ENCODE measurements at regions not wholly inside any gene's neighbourhood (a gene's known extent, or its start where the extent isn't known, plus 50 kb on each side); places are given as distances from the start of the nearest gene placed in this dataset.

DNA sequence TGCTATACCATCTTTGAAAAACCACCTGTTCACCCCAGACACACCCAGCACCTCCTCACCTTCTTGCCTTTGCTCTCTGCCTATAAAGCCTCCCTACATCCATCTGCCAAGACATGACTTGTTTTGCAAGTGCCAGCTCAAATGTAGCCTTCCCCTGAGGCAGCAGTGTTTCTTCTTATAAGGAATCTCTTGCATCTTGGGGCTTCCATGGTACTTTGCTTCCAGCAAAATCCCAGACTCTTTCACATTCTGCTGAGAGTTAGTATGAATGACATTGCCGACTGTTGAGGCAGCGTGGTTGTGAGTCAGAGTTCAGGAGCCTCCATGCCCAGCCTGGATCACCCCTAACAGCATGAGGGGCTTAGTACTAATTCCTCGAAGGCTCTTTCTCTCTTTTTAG lies 217.4 kb upstream of the RUNX1 start:
- DNase-seq (ENCODE audit: low read depth in 2 of 2) = no peak

DNA sequence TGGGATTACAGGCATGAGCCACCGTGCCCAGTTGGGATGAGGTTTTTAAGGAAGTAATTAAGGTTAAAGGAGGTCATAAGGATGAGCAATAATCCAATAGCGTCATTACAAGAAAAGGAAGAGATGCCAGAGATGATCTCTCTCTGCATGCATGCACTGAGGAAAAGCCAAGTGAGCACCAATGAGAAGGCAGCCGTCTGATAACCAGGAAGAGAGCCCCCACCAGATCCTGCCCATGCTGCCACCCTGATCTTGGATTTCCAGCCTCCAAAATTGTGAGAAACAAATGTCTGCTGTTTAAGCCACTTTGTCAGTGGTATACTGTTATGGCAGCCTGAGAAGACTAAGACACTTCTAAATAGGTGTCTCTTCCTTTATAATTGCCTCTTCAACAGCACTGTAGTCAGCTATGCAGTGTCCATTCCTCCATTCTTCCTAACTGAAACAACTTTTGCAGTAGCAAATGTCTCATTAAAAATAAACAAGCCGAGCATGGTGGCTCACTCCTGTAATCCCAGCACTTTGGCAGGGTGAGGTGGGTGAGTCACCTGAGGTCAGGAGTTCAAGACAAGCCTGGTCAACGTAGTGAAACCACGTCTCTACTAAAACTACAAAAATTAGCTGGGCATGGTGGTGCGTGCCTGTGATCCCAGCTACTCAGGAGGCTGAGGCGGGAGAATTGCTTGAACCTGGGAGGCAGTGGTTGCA lies 216.2 kb upstream of the RUNX1 start:
- no peak for DNase-seq (ENCODE audit: low read depth in 2 of 2)

DNA sequence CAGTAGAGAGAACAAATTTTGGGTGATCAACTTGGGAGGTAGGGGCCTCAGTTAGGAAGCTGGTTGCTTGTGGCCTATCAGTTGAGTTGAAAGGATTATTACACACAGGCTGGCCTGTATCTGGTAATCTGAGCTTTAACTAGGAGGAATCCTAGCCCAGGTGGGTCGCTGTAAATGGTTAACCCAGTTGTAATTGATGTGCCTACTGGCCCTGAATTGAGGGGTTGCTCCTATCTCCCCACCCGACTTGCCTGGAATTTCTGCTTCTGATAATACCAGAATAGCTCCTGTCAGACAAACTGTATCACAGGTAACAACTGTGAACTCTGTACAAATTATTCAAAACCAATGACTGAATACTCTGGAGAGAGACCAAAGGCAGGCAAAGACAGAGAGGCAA lies 210.4 kb upstream of the RUNX1 start:
- no peak for DNase-seq (ENCODE audit: low read depth in 2 of 2)

DNA sequence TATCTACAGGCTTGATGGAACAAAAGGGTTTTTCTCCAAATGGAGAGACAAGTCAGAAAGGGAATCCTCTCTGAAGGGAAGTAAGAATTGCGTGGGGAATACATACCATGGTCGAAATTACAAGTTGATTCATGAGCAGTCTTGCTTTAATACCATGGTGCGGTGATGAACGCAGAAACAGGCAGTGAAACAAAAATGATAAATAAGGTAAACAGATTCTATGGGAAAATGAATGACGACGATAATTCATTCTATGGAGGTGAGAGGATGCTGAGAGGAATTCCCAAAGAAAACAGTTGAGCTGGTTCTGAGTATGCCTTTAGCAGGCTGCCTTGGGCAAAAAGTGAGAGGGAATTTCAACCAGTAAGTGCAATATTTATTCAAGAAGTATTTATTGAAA lies 209.4 kb upstream of the RUNX1 start:
- DNase-seq (ENCODE audit: low read depth in 2 of 2) = no peak

DNA sequence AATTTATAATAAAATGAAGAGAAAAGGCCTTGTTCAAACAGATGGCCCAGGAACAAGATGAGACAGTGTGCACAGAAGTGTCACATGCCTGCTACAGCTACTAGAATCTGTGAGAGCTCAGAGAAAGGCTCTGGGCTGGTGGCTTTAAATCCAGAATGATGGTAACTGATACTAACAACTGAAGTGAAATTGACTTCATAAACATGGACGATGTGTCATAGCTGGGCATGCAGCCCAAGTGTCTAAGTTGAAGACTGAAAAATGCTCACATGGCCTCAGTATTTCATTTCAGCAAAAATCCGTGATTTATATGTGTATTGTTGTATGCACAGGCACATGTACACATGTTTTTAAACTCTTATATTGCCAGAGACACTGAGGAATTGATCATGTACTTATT lies 208.3 kb upstream of the RUNX1 start:
- DNase-seq (ENCODE audit: low read depth in 2 of 2) = no peak

DNA sequence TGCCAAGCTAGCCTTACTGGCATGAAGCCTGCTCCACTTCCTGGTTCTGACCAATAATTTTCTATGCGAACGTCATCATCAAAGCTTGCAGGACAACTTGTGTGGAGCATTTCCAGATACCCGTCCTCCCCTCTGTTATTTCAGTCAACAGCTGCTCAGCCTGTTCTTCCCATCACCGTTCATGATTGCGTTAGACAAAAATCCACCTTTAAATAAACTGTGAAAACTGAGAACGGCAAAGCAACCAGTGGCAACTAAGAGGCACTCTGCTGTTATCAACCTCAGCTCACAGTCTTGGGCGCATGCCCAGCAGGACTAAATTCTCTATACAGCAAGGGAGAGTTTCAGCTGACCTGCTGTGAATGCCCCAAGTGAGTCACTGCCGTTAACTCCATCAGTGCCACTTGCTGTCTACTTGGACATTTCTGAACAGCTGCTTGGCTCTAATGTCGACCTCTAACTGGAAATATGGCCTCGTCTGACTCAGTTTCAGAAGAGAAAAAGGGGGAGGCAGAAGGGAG lies 207.4 kb upstream of the RUNX1 start:
- DNase-seq (ENCODE audit: low read depth in 2 of 2) = no peak

DNA sequence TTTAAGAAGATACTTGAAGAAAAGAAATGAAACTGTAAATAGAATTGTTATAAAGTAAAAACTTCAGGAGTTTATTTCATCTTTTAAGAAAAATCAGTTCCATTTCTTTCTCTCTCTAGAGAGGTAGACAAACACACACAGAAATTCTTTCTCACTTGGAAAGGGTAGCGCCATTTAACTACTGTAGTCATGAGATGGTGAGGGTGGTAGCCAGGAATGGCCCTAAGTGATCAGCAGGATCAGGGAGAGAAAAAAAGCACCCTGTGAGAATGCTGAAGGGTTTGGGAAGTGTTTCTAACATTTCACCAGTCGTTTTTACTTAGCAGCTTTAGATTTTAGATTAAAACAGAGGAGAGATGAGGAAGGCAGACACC lies 205.7 kb upstream of the RUNX1 start:
- DNase-seq (ENCODE audit: low read depth in 2 of 2) = no peak

DNA sequence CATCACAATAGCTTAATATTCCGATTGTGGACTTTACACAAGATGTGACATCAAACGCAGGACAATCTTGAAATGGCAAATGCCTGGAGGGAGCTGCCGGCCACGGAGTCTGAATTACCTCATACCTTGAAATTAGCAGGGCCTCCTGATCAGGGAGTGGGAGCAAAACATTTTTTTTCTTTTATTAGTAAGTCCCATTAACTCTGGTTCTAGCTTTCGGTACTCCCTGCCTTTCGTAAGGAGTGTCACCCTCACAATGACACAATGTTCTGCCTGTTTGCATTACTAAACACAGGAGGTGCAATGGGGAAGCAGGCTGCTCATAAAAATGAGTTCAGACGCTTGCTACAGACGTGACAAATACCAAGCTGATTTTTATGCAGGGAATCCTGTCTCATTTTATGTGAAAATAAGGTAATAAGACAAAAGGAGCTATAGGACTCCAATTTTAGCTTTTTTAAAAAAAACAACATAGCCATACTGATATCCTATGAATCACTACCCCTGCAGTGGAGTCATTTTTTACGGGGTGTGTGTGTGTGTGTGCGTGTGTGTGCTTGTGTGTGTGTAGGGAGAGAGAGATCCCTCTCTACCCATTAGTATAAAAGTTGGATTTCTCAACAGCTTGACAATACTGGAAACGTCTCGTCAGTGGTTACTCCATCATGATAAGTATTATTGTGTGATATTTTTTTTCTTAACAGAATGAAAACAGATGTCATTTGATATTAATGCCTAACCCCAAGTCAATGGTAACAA lies 205.1 kb upstream of the RUNX1 start:
- DNase-seq (ENCODE audit: low read depth in 2 of 2) = no peak

DNA sequence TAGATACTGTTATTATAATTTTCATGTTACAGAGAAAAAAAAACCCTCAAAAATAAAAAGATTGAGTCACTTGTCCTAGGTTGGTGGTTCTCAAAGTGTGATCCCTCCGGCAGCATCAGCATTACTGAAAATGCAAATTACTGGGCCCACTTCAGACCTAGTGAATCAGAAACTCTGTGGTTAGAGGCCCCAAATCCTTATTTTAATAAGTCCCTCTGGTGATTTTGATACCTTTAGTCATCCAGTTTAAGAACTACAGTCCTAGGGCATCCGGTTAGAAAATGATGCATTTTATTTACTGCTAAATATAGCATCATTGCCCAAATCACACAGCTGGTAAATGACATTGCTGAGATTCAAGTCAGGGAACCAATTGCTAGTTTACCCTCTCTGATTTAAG lies 203.7 kb upstream of the RUNX1 start:
- DNase-seq (ENCODE audit: low read depth in 2 of 2) = no peak

DNA sequence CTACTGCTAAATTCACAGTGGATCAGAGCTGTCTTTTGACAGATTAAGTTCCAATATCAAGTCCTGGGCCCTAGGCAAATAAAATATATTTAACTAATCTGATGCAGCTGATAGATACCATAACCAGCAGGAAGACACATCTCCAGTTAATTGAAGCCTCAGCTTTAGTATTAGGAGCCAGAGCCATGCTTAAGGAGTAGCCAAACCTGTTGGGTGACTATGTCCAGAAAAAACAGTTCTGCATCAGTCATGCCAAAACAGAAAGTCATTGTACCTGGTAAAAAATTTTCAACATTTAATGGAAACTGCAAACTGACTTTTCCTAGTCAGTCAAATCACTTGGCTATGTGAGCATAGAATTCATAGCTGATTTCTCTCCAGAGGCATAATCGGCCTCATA lies 200.5 kb upstream of the RUNX1 start:
- DNase-seq (ENCODE audit: low read depth in 2 of 2) = no peak

DNA sequence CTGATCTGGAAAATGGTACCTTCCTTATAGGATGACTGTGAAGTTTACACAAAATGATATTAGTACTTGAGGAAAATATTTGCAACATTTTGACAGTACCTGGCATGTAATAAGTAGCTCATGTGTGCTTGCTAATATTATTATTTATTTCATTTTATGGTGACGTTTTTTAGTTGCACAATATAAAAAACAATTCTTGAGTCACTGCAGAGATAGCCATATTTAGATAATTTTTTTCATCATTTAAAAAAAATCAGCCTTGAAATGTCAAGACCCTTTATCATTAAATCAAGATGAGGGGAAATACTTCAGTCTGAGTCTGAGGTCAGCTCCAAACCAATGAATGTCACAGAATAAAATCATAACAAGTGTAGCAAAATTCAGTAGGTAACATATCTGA lies 196.8 kb upstream of the RUNX1 start:
- no peak for DNase-seq (ENCODE audit: low read depth in 2 of 2)

DNA sequence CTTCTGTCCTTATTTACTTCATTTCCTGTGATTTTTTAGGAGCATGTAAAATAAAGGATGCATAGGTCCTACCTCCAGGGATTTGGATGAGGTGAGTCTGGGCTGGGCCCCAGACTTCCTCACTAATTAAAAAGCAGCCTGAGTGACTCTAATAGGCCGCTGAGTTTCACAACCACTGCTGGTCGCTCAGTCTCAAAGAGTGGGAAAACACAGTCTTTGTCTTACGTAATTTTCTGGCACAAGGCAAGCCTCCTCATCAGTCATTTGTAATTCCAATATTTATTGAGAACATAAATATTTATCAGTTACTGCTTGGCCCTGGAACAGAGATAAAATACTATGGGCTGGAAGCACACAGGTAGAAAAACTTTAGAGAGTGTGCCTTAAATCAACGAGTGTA lies 195.4 kb upstream of the RUNX1 start:
- no peak for DNase-seq (ENCODE audit: low read depth in 2 of 2)

DNA sequence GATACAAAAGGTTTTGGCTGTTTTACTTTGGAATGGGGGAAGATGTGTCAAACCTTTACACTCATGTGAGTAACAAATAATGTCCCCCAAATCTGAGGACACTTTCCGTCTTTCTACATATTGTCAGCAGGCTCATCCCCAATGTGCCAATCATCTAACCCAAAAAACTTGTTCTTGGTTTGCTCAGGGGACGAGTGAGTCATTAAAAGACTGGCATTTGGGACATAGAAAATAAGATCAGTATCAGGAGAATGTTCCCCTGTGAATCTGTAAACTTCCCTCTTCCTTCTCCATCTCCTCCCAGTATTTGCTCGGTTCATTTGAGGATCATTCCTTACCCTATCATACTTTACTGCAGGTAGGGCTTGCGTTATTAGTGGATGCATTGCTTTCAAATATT lies 194.1 kb upstream of the RUNX1 start:
- no peak for DNase-seq (ENCODE audit: low read depth in 2 of 2)

DNA sequence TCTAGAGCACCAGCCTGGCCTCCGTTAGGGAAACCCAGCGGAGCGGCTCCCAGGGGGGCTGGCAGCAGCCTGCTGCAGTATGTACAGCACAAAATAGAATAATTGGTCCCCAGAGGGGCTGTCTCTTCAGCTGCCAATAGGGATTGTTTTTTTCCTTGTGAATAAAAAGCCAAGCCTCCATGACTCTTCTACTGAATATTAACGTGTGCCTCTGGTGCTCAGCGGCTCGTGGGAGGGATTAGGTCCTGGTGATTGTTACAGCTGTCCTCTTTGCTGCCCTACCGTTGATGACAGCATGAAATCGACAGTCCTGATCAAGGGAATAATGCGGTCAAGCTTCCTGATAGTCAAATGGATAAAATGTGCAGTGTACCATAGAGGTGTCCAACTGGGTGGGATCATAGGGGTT lies 190.7 kb upstream of the RUNX1 start:
- no peak for DNase-seq (ENCODE audit: low read depth in 2 of 2)

DNA sequence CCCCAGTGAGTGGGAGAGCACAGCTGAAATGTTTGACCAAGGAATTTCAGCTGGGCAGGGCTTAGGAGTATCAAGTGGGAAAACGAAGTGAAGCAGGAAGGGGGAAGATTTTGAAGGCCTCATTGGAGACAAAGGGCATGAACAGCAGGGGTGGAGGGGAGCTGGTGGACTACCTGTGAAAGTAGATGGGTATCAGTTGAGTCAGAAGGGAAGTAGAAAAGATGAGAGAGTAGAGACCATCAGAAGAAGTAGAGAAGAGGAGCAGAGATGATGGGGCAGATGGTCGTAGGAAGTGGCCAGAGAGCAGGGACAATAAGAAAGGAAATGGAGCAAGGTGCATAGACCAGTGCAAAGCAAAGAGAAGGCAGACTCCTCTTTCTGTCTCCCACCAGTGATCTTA lies 189.0 kb upstream of the RUNX1 start:
- no peak for DNase-seq (ENCODE audit: low read depth in 2 of 2)

DNA sequence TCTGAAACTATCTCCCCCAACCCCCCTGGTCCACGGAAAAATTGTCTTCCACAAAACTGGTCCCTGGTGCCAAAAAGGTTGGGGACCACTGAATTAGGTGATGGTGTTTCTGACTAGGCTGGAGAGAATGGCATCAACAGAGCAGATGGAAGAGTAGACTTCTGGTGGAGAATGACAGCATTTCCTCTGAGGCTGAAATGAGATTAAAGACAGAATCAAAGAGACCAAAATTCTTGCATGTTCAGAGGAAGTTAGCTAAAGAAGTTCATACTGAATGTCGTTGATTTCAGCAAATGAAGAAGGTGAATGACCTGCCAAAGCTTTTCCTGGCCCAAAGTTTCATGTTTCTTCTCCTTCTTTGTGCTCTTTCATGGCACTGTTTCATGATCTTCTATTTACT lies 188.2 kb upstream of the RUNX1 start:
- DNase-seq (ENCODE audit: low read depth in 2 of 2) = no peak

DNA sequence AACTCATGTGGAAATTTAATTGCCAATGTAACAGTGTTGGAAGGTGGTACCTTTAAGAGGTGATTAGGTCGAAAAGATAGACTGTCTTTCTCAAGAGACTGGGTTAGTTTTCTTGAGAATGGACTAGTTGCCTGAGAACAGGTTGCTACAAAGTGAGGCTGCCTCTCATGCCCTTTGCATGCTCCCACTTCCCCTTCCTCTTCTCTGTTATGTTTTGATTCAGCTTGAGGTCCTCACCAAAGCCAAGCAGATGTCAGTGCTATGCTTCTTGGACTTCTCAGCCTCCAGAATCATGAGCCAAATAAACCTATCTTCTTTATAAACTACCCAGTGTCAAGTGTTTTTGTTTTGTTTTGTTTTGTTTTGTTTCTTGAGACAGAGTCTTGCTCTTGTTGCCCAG lies 187.0 kb upstream of the RUNX1 start:
- no peak for DNase-seq (ENCODE audit: low read depth in 2 of 2)

DNA sequence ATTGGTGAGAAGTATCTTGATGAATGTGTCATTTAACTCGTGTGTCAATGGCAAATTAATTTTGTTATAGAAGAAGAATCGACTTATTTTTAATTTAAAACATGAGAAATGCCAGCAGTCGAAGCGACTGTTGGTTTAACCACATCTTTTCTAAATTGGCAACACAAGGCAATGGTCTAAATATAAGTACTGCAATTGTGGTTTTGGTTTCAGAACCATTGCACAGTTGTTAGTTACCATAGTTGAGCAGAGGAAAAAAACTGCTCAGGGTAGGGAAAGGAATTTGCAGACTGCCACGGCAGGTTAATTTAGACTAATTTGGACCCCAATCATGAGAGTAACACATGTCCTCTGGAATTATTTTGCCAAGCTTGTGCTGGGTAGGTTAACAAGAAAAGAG lies 185.6 kb upstream of the RUNX1 start:
- DNase-seq (ENCODE audit: low read depth in 2 of 2) = no peak

DNA sequence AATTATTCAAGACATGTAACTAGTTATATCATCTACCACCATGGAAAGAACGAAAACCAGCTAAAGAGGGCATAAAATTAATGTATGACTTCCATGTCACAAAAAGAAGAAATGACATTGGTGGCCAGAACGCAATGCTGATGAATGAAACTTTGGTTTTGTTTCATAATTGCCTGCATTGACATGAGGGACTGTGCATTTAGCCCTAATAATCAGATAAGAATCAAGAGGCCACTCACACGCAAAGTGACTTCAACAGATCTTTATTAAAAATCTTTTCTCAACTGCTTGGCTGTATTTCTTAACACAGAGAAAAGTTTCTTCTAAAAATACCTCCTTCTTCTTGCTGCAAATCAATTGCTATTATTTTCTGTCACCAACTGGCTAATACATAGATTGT lies 184.7 kb upstream of the RUNX1 start:
- DNase-seq (ENCODE audit: low read depth in 2 of 2) = no peak

DNA sequence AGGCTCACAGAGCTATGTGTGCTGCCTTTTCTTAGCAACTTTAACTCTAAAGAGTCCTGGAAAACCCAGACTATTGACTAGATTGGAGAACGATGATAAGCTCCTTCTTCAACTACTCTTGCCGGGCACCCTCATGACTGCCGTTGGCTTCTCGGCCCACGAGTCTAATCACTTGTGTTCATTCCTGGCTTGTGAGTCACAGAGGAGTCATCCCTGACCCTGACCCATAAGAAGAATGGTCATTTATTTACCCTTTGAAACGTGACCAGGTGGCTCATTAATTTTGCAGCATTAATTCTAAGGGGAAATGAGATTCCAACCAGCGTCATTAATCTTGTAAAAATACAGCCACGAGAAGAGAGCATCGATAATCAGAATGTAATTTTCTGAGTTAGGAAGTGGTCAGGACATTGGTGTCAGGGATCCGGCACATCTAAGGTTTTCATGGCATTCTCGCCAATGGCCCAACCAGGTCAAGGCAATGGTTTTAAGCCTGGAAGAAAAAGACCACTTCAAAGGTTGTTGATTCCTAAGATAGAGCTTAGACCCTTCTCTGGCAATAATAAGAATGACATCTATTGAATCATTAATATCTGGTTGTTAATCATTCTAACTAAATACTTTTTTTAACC lies 183.6 kb upstream of the RUNX1 start:
- DNase-seq (ENCODE audit: low read depth in 2 of 2) = no peak

DNA sequence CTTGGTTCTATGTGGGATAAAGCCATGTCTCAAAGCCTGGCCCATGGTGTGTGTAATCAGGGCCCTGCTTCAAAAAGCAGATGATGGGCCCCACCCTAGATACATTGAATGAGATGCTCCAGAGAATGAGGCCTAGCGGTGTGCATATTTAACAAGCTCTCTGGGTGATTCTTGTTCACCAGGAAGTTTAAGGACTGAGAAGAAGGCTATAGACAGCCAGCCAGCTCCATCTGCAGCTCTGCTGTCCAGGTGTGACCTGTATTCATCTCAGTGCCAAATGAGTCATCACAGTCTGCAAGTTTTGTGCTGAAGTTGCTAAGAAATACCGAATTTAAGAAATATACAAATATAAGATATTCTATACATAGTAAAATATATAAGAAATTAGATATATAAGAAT lies 182.0 kb upstream of the RUNX1 start:
- no peak for DNase-seq (ENCODE audit: low read depth in 2 of 2)

DNA sequence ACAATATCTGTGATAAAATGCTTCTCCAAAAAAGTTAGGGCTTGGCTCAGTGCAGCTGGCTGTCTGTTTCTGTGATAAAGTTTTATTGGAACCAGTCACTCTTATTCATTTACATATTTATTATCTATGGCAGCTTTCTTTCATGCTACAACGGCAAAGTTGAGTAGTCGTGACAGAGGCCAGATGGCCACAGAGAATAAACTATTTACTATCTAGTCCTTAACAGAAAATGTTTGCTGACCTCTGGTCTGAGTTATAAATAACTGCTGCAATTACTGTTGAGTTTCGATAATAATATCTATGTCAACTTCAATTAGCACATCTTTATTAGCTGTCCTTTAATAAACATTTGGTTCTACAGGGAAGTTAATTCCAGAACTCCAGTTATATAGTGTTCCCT lies 180.2 kb upstream of the RUNX1 start:
- no peak for DNase-seq (ENCODE audit: low read depth in 2 of 2)

DNA sequence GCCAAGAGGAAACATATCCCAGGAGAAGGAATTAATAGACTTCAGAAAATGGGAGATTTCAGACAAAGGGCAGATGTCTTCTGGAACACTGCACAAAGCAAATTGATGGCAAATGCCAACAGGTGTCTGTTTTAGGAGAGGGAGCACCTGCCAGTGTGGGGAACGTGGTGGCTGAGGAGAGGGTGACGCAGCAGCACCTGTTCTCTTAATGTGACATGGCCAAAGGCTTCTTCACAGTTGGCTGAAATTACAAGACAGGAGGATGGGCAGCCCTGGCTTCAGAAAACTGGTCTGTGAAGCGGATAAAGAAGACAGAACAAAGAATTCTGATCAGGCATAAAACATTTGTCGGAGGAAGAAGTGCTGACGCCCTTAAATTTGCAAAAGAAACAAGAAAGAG lies 178.7 kb upstream of the RUNX1 start:
- DNase-seq (ENCODE audit: low read depth in 2 of 2) = no peak

Data from stimulated activated CD8-positive, alpha-beta memory T cell treated with anti-CD3 and anti-CD28 coated beads, Interleukin-2, amount 100 ng/mL, for 1 hour (primary cell).